Gastrocnemius medialis (tissue), 4 donors: ENCODE measurements at regions not wholly inside any gene's neighbourhood (a gene's known extent, or its start where the extent isn't known, plus 50 kb on each side); places are given as distances from the start of the nearest gene placed in this dataset.

ENCODE experiments used
- POLR2A ChIP-seq, 2 donors: fragments of 450-650 bp; IDR thresholded peaks; one replicate each; pipeline ENCODE4 v1.6.1; 2017; ENCODE audit warnings: antibody characterized with exemption in 2 of 2, mild to moderate bottlenecking in 2 of 2, moderate library complexity in 2 of 2
- TF ChIP-seq, protein P1 (sequence below), 5 experiments: fragments of 450-650 bp in 3 of 5; fragments of 200-600 bp in 2 of 5; sonication (generic) in 2 of 5; IDR thresholded peaks in 4 of 5; conservative IDR thresholded peaks in 1 of 5; 1 replicate in 4 of 5; 2 replicates in 1 of 5; pipeline ENCODE4 v1.5.1; 2016 to 2019; ENCODE audit warnings: antibody characterized with exemption in 5 of 5, mild to moderate bottlenecking in 3 of 5, moderate library complexity in 3 of 5

DNA sequence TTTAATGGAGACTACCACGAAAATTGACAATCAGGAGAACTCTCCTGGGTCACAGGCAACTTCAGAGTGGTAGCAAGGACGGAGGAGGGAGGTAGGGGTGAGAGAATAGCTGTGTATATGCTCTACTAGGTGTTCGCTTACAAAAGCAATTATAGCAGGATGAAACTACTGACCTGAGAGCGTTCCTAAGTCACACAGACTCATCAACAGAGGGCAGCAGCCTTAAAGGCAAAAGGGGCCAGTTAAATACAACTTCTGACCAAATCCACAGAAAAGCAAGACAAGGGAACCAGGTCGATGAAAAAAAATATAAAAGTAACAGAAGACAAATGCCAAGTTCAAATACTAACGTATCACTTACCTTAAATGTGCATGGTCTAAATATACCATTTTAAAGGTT is 894.6 kb downstream of the PLOD2 start:
- TF ChIP-seq, protein P1, sequence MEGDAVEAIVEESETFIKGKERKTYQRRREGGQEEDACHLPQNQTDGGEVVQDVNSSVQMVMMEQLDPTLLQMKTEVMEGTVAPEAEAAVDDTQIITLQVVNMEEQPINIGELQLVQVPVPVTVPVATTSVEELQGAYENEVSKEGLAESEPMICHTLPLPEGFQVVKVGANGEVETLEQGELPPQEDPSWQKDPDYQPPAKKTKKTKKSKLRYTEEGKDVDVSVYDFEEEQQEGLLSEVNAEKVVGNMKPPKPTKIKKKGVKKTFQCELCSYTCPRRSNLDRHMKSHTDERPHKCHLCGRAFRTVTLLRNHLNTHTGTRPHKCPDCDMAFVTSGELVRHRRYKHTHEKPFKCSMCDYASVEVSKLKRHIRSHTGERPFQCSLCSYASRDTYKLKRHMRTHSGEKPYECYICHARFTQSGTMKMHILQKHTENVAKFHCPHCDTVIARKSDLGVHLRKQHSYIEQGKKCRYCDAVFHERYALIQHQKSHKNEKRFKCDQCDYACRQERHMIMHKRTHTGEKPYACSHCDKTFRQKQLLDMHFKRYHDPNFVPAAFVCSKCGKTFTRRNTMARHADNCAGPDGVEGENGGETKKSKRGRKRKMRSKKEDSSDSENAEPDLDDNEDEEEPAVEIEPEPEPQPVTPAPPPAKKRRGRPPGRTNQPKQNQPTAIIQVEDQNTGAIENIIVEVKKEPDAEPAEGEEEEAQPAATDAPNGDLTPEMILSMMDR (IDR thresholded peaks at IDR 0.05 in 4 of 5, conservative IDR thresholded peaks at IDR 0.05 in 1 of 5) = no peak
- no peak for TF ChIP-seq POLR2A (IDR thresholded peaks at IDR 0.05)
